Lung (tissue), 11 donors: ENCODE measurements at regions not wholly inside any gene's neighbourhood (a gene's known extent, or its start where the extent isn't known, plus 50 kb on each side); places are given as distances from the start of the nearest gene placed in this dataset.
A peak's percentile ranks its signal among the peaks of the same experiment; 100 is the strongest.

Source experiments
- ATAC-seq: fragments of 200-7000 bp; cut with Tn5 transposase; one replicate; pipeline ENCODE4 v1.9.1; 2020; ENCODE audit warnings: moderate number of reproducible peaks; ENCODE audit not compliant: insufficient read depth, low FRiP score
- DNase-seq, 3 donors: peaks; one replicate each; pipeline ENCODE4 v3.0.0-alpha.2; 2013 to 2017
- H3K27ac ChIP-seq, 2 donors: one replicate each; pipeline ENCODE4 v1.5.1; 2013; ENCODE audit warnings: mild to moderate bottlenecking in 2 of 2, moderate library complexity in 2 of 2, control low read depth in 1 of 2, inconsistent platforms in 1 of 2, low read depth in 1 of 2, low read length in 1 of 2
- H3K27me3 ChIP-seq, 3 donors: one replicate each; pipeline ENCODE4 v1.5.1; 2013; ENCODE audit warnings: low read length in 2 of 3; ENCODE audit not compliant: control insufficient read depth in 3 of 3, insufficient read depth in 3 of 3
- H3K36me3 ChIP-seq, 4 donors: one replicate each; pipeline ENCODE4 v1.5.1; 2013; ENCODE audit warnings: low read length in 4 of 4, mild to moderate bottlenecking in 1 of 4, moderate library complexity in 1 of 4; ENCODE audit not compliant: control insufficient read depth in 4 of 4, insufficient read depth in 4 of 4
- H3K4me1 ChIP-seq, 5 donors: one replicate each; pipeline ENCODE4 v1.5.1; 2013; ENCODE audit warnings: low read length in 5 of 5, mild to moderate bottlenecking in 2 of 5, moderate library complexity in 1 of 5; ENCODE audit not compliant: control insufficient read depth in 5 of 5, insufficient read depth in 5 of 5
- H3K4me3 ChIP-seq: one replicate; pipeline ENCODE4 v1.5.1; 2013; ENCODE audit warnings: mild to moderate bottlenecking, control low read depth, moderate library complexity
- H3K9ac ChIP-seq, 2 donors: one replicate each; pipeline ENCODE4 v1.5.1; 2013; ENCODE audit warnings: low read length in 2 of 2, control low read depth in 1 of 2; ENCODE audit not compliant: insufficient read depth in 1 of 2
- H3K9me3 ChIP-seq, 4 donors: one replicate each; pipeline ENCODE4 v1.5.1; 2013; ENCODE audit warnings: low read length in 3 of 4, mild to moderate bottlenecking in 1 of 4, moderate library complexity in 1 of 4; ENCODE audit not compliant: control insufficient read depth in 4 of 4, insufficient read depth in 3 of 4
- WGBS, 2 donors: extraction: QIAGEN DNeasy Blood & Tissue Kit; methylation state at CpG; one replicate each; pipeline ENCODE4 v1.1.7; 2013; 5-methylcytosine and 5-hydroxymethylcytosine counted together
- TF ChIP-seq, protein P1 (sequence below): IDR thresholded peaks from 2 replicates; pipeline ENCODE4 v1.5.1; 2012; ENCODE audit warnings: mild to moderate bottlenecking; ENCODE audit errors: control extremely low read depth, extremely low read depth
- donor health status: control.
- donor health status: control.
- donor health status: Bipolar disorder and iron deficiency.
- donor health status: healthy.
- donor health status: DM: yes; HTN: yes; CAD: no.

DNA sequence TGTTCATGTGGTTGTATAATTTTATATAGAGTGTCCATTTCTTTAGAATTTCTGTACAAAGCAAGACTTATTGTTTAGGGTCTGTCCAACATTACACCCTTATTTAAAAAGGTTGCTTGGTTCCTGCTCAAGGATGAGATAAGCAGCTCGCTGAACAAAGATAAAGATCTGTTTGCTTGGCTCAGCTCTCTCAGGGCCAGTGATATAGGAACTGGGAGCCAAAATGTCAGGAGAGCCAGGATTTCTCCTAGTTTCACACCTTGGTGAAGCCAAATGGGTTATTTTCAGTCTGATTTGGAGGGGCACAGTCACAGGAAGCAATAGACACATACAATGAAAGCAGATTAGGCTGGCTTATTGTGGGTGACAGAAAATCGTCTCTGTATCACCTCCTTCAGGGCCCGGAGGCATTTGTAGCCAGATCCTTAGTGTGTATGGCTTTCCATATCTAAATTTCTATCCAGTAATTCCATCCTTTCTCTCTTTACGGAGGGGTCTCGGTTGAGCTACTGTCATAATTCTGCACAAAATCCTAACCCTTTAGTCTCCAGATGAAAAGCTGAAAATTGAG is 396.4 kb downstream of the TMEM232 start:
- Histone ChIP-seq H3K27ac (no peak overlapping the region), H3K4me3 (no peak overlapping the region), H3K4me1 (no peaks in the 10 kb centered on the region), H3K36me3 (no peaks in the 10 kb centered on the region), H3K9me3 (no peaks in the 10 kb centered on the region), H3K9ac (no peak overlapping the region), H3K27me3 (no peaks in the 10 kb centered on the region)
- 64 to 65% methylated on average over 5 of the region's 5 CpGs for WGBS, 2 donors
- TF ChIP-seq, protein P1, sequence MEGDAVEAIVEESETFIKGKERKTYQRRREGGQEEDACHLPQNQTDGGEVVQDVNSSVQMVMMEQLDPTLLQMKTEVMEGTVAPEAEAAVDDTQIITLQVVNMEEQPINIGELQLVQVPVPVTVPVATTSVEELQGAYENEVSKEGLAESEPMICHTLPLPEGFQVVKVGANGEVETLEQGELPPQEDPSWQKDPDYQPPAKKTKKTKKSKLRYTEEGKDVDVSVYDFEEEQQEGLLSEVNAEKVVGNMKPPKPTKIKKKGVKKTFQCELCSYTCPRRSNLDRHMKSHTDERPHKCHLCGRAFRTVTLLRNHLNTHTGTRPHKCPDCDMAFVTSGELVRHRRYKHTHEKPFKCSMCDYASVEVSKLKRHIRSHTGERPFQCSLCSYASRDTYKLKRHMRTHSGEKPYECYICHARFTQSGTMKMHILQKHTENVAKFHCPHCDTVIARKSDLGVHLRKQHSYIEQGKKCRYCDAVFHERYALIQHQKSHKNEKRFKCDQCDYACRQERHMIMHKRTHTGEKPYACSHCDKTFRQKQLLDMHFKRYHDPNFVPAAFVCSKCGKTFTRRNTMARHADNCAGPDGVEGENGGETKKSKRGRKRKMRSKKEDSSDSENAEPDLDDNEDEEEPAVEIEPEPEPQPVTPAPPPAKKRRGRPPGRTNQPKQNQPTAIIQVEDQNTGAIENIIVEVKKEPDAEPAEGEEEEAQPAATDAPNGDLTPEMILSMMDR = no peak
- no peak for ATAC-seq
- DNase-seq = no peak

DNA sequence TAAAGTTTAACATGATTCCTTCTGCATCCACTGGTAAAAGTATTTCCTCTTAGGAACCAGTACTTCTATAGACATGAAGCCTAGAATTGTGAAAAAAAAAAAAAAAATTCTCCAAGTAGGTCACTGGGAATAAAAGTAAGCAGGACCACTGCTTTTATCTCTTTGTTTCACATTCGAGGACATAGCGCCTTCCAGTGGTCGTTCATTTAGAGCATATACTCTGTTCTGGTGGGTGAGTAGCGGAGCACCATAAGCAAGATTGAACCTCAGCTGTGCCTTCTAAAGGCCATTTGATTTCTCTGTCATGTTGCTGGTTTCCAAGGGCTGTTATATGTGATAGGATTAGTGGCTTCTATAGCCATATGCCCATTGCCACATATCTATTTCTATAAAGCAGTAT is 393.1 kb downstream of the TMEM232 start:
- Histone ChIP-seq H3K9me3 (no peaks in the 10 kb centered on the region), H3K4me3 (no peak overlapping the region), H3K4me1 (no peaks in the 10 kb centered on the region), H3K9ac (no peak overlapping the region), H3K27me3 (no peaks in the 10 kb centered on the region), H3K36me3 (no peaks in the 10 kb centered on the region), H3K27ac (no peak overlapping the region)
- WGBS, 2 donors = 54 to 66% methylated on average over 4 of the region's 4 CpGs
- DNase-seq (no peak), ATAC-seq (no peak)
- TF ChIP-seq, protein P1 = no peak

DNA sequence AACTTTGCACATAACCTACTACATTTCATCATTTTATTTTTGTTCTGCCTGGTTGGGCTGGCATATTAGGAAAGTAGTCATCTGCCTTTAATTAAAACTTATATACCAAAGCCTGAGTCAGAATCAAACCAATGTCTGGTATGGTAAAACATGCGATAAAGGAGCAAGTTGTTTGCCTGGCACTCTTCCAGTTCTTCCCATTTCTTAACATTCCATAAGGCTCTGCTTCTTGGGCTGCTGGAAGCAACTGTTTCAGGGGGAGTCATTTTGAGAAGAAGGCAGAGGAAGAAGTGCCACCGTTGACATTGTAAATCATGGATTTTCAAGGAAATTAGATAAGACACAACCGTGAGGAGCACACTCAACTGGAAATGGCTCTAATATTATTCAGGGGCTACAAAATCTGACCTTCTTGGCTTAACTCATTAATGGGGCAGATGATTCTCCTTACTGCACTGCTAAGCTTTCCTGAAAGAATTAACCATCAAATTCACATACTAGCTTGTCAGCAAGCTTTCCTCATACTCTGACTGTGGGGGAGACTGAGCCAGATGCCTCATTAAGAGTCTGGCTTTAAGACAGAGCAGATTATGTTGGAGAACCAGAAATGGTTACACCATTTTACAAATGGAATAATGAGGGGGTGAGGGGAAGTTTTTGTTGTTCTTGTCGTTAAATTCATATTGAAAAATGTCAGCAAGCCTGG is 391.0 kb downstream of the TMEM232 start:
- H3K27ac ChIP-seq = no peak overlapping the region
- H3K9me3 ChIP-seq = no peaks in the 10 kb centered on the region
- no peak overlapping the region for H3K9ac ChIP-seq
- H3K27me3 ChIP-seq = no peaks in the 10 kb centered on the region
- no peaks in the 10 kb centered on the region for H3K36me3 ChIP-seq
- no peak overlapping the region for H3K4me3 ChIP-seq
- peak in 2 of 3 donors; percentile 64 to 76 for DNase-seq
- 40 to 47% methylated on average over 4 of the region's 4 CpGs for WGBS, 2 donors
- no peaks in the 10 kb centered on the region for H3K4me1 ChIP-seq
- TF ChIP-seq, protein P1 = no peak
- no peak for ATAC-seq
